NCI-H1436 (cell line): ENCODE measurements at regions not wholly inside any gene's neighbourhood (a gene's known extent, or its start where the extent isn't known, plus 50 kb on each side); places are given as distances from the start of the nearest gene placed in this dataset.

Experiments
- DNase-seq: peaks from one replicate; lab custom pipeline; 2025; lab: John Stamatoyannopoulos, UW

DNA sequence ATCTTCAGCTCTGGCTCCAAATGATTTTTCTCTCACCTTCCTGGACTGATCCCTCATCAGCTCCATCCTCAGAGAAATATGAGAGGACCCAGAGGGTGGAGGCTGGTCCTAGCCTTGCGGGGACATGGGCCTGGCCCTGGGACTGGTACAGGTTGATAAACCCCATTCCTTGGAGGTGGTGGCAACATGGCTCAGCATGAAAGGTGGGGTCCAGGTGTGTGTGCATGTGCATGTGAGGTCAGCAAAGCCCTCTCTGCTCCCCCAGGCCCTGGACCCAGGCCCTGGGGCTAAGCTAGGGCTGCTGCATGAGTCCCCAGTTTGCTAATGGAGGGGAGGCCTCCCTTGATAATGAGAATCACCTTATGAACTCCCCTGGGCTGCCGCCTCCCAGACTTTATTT lies 363.1 kb downstream of the MATN1 start:
- DNase-seq, result no peak

- no peak for DNase-seq
Measured at GRCh38 chr1:30359539-30360220, 363.7 kb downstream of the MATN1 start.

- no peak for DNase-seq
Measured at GRCh38 chr1:30358500-30358899, 364.9 kb downstream of the MATN1 start.

GRCh38 chr1:30356839-30357238 lies 366.5 kb downstream of the MATN1 start:
- DNase-seq, result no peak

- no peak for DNase-seq
Measured at GRCh38 chr1:30354410-30354809, 369.0 kb downstream of the MATN1 start.

DNA sequence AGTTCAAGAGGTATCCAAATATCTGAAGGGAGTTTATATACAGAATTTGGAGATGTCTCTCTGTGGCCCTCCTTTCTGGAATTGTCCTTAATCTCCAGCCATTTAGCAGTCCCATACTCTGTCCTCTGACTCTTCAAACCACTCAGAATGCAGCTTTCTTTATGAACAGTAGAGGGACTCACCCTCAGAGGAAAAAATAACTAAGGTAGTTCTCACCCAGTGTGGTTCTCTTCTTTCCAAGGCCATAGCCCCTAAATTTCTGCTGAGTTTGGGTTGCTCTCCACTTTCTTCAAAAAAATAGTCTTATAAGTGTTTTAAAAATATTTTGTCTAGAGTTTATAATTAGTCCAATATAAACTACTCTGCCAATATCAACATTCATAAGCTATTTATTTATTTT lies 369.7 kb downstream of the MATN1 start:
- no peak for DNase-seq

GRCh38 chr1:30348147-30348546 lies 375.2 kb downstream of the MATN1 start:
- no peak for DNase-seq

DNA sequence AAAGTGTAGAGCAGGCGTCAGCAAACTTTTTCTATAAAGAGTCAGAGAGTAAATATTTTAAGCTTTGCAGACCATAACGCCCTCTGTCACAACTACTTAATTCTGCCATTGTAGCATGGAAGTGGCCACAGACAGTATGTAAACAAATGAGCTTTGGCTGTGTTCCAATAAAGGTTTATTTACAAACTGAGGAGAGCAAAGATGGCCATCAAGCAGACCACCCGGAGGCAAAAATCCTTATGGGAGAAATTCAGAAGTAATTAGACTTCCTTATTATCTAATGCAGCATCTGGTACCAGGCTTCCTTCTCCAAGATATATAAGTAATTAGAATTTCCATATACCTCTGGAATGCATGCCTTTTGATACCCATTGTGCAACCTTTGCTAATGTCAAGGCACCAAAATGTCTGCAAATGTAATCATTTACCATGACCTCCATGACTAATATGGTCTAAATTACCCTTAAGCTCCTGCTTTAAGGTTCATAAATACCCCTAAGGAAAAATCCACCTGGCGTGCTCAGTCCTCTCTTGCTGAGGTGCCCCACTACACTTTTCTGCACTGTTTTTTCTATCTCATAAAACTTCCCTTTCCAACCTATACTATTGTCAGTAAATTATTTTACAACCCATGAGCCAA lies 377.8 kb downstream of the MATN1 start:
- no peak for DNase-seq

DNA sequence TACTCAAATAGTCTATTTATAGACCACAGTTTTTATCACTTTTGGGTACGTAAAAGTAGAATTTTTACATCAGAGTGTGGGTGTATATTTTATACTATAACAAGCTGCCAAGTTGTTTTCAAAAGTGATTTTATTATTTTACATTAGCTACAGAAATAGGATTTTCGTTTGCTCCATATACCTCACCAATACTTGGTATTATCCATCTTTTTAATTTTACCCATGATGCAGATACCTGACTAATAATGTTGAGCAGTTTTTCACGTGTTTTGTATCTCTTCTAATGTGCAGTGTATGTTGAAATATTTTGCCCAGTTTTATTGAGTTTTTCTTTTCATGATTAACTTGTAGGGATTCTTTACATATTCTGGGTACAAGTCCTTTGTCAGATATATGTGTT lies 379.8 kb downstream of the MATN1 start:
- DNase-seq, result no peak

DNA sequence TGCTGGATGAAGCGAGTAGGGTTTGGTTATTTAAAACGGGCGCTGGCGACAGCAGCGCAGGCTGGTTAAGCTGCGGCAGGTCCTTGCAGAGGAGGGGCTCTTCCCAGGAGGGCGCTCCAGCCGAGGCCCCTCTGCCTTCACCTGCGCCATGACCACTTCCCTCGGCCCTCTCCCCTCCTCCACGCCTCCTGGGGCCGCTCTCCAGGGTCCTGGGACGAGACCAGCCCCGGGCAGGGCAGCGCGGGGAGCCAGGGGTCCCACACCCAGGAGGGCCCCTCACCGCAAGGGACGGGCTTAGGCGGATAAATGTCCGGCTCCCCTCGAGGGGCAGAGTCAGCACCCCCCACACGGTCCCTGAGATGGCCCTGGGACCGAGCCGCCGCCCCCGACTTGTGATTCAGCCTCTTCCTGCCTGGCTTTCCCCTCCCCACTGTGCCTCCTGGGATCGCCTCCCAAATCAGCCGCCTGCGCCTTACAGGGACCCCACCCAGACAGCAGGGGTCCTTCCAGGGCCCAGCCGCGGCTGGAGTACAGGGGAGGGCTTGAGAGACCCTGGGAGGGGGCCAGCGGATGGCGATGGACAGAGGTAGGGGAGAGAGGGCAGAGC lies 380.7 kb downstream of the MATN1 start:
- no peak for DNase-seq

DNA sequence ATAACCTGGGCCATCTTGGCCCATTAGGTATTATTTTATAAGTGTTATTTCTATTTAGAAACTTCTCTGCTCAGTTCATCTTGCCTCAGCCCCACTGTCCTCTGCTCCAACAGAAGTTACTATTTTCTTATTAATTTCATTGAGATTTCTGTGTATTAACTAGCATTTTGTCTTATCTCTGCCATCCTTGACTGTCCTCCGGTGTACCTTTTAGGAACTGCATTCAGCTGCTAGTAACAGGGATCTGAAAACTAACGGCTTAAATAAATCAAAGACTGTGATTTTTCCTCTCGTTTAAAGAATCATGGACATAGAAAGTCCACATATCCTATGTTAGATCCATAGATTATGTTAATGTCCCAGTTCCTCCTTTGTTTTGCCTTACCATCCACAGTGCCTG lies 382.5 kb downstream of the MATN1 start:
- DNase-seq, result no peak

- DNase-seq, result no peak
Measured at GRCh38 chr1:30339866-30340265, 383.5 kb downstream of the MATN1 start.

GRCh38 chr1:30338765-30339164 lies 384.6 kb downstream of the MATN1 start:
- DNase-seq, result no peak

GRCh38 chr1:30337324-30337620 lies 386.1 kb downstream of the MATN1 start:
- DNase-seq, result no peak

DNA sequence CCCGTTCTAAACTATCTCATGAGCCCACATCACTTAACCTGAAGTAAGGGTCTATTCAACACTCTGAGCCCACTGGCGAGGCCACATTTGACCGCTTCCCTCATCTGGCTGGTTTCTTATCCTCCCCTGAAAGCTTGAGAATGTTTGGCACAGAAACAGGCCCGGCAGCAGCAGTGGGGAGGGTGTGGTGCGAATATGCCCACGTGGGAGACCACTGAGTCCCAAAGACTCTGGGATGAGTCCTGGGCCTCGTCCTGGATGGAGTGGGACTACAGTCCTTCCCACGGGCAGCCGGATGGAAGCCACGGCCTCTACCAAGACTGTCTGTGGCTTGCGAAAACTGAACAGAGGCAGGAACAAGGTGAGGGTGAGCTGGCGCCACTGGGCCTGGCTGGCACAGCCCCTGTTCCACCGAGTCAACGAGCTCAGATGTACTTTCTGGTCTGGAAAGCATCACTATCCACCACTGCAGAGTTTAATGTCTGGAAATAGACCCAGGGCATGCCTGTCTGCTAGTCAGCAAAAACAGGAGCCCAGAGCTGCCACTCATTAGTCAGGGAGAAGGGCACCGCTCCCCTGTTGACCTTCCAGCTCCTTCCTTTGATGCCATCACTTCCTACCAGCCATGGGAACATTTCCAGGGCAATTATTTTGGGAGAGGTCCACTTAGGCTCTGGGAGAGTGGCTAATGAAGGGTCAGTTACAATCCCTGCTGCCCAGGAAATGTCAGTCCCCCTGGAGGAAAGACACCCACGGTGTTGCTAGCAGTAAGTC lies 386.6 kb downstream of the MATN1 start:
- DNase-seq, result no peak

DNA sequence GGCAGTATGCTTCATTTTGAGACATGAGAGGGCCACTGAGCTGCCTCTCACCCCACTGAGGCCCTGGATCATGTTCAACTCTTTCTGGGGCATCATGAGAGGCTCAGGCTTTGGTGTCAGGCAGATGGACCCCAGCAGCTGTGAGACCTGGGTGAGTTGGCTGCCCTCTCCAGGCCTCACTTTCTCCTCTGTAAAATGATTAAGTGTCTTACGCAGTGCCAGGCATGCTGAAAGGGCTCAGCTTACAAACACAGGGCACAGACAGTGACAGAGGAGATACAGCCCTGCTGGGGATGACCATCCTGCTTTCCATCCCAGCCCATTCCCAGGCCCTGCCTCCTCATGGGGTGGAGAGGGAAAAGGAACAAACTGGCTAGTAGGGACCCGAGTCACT lies 387.4 kb downstream of the MATN1 start:
- no peak for DNase-seq

GRCh38 chr1:30335389-30335996 lies 387.9 kb downstream of the MATN1 start:
- no peak for DNase-seq

- no peak for DNase-seq
Measured at GRCh38 chr1:30334767-30335166, 388.6 kb downstream of the MATN1 start.

DNA sequence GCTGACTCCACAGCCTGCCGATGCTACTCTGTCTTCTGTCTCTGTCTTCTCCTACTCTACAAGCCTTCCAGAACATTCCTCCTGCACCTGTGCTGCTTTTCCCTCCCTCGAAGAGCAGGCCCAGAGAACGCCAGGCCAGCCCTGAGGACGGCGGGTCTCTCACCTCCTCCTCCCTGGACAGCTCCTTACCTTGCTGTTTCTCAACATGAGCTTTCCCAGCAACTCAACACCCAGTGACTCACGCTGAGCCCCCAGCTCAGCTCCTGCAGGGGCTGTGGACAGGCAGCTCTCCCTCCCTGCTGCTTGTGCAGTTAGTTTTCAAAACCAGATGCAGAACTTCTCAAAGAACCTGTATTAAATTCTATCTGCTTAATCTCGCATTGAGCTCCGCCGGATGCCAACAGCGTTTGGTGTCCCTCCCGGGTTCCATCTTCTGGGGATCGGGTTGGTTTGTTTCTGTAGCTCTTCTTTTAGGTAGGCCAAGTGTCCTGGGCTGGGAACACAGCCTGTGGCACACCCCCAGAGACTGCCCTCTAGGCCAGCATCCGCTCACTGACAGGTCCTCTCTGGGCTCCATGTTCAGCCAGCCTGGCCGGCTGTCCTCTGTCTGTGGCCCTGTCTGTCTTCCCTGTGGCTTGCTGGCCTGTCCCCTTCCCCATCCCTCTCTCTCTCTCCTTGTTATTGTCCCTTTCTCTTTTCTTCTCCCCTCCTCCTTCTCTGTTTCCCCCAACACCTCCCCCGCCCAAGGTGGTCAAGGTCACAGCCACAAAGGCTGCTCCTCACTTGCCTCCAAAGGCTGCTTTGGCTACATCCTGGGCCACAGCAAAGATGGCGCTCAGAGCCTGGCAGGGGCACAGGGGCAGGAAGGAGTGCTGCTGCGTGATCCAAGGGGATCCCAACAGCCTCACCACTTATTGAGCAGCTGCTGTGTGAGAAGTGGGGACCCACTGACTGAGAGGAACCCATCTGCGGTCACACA lies 391.0 kb downstream of the MATN1 start:
- DNase-seq, result no peak

DNA sequence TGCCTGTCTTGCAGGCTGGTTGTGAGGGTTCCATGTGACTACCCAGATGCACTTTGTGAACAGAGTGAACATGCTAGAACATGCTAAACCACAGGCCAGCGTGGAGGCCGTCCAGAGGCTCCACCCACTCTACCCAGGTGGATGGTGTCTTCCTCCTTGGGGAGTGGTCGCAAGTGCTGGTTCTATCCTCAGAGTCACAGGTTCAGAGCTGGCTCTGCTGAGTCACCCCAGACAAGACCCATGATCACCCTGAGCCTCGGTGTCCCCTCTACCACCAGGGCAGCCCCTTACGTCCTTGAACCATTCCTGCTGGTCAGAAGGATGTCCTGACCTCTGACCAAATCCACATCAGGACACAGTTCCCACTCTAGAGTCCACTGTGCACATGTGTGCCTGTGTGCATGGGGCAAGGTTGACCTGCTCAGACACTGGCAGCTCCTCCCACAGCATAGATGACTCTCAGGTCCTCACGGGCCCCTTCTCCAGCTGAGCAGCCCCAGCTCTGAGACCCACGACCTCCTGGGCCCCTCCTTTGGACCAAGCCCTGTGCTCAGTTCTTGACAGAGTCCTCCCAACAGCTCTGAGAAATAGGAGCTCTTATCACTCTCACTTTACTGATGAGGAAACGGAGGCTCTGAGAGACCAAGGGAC lies 391.8 kb downstream of the MATN1 start:
- no peak for DNase-seq

DNA sequence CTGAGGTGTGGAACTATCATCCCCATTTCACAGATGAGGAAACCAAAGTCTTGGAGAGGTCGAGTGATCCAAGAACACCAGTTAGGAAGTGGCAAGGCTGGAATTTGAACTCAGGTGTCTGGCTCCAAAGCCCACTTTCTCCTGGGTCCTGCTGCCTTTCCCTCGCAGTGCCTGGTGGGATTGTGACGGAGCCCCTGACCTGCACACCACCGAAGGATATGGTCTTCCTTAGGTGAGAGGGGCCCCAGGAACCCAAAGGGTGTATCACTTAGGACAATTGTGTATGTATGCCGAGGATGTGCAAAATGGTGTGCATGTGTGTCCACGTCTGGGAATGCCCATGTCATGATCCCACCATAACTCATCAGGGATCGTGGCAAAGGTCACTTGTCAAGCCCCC lies 392.7 kb downstream of the MATN1 start:
- no peak for DNase-seq
